NCI-H345 (cell line): ENCODE measurements at regions not wholly inside any gene's neighbourhood (a gene's known extent, or its start where the extent isn't known, plus 50 kb on each side); places are given as distances from the start of the nearest gene placed in this dataset.

Source experiments
- DNase-seq: peaks from one replicate; lab custom pipeline; 2025; lab: John Stamatoyannopoulos, UW

DNA sequence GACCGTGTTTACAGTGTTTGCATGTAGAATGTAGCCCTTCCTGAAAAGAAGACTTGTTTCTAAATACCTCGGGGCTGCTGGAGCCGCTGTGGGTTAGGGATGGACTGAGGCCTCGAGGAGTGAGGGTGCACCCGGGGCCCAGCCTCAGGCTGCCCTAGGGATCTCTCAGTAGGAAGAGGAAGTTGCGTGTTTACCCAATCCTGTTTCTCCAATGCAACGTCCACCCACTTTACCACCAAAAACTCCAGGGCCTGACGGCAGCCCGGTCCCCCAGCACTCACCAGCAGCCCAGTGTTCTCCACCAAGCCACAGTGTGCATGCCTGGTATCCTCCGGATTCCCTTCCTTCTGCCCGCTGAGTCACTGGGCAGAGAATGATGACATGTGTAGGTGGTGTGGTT, 255.8 kb downstream of the GLI2 start:
- no peak for DNase-seq

DNA sequence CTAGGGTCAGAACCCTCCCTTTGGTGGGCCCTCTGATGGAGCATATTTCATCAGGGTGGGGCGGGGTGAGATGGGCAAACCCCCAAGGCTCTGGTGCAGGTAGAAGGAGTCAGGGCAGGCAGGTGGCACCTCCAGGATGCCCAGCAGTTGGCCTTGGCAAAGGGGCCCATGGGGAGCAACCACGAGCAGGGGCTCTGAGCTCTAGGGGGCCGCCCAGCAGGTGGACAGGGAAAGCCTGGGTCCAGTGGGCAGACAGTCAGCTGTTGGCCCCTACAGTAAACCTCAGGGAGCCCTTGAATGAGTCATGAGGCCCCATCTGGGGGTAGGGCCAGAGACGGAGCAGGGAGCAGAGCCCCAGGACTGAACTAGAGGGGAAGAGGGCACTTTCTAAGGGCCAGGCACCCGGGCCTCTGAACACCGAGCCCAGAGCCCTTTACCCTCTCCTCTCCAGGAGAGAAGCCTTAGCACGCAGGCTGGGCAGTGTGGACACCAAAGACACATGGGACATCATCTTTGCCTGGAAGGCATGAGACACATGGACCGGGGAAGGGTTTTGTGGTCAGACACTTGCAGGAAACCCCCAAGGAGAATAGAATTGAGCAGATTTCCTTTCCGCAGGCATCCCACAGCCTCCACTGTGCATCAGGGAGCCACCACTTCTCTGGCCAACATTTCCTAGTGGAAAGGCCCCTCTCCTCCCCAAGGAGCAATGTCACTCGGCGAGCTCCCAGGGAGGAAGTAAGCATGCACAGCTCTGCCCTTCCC, 257.3 kb downstream of the GLI2 start:
- DNase-seq: no peak

DNA sequence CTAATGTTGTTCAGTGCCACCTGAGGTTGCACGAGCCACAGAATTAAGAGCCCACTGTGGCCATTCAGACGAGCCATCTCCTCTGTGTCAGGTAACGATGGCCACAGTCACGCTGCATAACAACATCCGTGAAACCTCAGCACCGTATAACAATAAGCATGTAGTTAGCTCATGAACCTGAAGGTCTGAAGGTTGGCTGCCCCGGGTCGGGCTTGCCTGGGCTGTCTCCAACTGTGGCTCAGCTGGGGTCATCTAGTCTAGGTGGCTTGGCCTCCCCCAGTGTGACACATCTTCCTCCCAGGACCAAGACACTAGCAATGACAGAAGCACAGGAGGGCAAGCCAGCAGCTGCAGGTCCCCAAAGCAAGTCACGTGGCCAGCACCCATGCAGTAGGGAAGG, 258.0 kb downstream of the GLI2 start:
- DNase-seq: no peak

DNA sequence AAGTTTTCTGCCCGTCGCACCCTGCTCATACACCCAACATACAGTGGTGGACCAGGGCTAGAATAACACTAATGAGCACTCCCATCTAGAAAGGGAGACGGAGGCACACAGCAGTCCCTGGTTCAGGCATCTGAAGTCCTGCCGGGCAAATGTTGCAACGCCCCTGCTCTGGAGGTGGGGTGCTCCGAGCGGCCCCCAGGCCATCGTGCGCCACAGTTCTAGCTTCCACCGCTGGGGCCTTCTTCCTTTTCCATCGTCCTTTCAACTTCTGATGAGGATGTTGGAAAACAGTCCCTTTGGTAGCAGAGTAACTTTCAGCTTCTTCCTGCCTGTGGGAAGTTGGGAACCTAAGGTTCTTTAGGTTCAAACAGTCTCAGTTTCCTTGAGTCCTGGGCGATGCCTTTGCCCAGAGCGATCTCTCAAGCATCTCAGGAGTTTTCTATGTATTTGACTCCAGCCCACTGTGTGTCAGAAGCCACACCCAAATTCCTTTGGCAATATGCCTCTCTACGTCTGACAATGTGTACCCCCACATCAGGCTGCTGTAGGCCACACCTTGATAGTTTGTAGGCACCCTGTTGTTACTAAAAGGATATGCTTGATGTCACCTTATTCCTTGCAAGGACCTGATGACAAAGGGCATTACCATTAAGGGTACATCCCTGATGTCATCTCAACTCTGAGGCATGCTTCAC, 258.8 kb downstream of the GLI2 start:
- DNase-seq: no peak

DNA sequence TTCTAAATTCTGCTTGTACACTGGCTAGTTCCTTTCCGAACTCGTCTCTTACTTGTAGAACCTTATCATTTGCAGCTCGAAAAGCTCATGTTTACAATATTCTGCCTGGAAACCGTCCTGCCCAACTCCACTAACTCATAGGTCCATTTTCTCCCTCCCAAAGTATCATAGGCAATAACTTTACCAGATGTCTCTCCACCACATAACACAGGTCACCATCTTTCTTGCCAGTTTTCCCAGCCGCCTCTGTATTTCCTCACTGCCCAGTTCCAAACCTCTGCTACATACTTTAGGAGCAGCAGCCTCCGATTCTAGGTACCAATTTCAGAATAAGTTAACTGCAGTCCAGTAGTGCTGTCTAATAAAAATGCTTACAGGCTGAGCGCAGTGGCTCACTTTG, 259.5 kb downstream of the GLI2 start:
- no peak for DNase-seq

DNA sequence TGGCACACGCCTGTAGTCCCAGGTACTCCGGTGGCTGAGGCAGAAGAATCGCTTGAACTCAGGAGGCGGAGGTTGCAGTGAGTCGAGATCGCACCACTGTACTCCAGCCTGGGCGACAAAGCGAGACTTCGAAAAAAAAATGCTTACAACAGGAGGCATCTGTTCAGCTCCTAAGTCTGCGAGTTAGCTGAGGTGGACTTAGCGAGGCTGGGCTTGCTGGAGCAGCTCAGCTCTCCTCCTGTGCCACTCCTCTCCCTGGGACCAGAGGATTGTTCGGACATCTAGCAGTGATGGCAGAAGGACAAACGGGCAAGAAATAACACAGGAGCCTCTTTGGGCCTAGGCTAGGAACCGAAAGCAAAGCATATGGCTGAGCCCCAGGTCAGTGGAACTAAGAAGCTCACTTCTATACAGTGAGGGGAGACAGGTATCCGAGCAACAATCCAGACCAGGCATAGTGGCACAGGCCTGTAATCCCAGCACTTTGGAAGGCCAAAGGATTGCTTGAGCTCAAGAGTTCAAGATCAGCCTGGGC, 260.1 kb downstream of the GLI2 start:
- no peak for DNase-seq

DNA sequence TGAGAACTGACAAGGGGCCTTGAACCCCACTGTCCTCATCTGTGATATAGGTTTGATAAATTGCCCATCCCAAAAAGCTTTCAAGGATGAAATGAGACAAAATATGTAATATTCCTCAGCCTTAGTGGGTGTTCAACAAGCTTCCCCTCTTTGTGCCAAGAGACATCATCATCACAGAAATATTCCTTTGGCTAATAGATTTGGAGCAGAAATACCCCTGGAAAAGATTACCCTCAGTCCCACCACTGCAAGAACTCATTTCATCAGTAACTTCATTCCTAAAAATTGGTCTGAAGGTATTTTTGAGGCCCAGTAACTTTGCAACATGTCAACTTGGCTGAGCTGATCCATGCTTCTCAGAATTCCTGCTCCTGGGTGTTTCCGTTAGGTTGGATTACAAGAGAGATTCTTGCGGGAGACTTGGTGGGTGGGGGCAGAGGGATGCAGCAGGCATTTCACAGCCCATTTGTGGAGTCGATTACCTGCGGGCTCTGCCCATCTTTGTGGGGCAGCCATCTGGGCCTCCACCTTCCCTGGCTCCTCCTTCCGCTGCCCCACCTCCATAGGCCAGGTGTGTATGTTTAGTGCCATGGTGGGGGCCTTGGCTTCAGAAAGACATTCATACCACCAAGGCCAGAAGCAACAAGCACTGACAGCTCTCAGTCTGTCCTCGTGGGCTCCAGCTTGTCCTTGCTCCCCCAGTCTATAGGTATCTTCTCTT, 263.9 kb downstream of the GLI2 start:
- DNase-seq: no peak

DNA sequence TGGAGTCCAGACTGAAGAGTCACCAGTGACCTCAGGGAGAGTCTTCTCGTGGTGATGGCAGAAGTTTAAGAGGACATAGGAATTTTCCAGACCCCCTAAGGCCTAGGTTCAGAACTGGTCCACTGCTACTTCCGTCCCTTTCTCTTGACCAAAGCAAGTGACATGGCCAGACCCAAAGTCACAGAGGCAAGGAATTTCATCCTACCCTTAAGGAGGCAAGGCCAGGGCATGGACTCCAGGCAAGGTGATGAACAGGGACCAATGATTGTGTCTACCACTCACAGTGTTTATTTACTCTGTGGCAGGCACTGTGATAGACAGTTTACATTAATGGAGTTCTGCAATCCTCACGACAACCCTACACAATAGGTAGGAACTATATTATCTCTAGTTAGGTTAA, 265.1 kb downstream of the GLI2 start:
- no peak for DNase-seq

DNA sequence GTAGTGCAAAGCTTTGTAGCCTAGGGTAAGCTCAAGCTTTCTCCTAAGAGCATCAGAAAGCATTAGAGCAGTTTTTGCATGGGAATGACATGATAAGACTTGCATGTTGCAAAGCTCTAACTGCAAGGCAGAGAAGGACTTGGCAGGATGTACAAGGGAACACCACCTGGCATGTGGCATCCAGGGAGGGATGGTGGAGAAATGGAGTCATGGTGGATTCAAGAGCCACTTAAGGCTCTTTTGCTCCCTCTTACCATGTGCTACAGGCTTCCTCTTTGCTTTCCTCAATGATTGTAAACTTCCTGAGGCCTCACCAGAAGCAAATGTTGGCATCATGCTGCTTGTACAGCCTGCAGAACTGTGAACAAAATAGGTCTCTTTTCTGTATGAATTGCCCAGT, 266.0 kb downstream of the GLI2 start:
- DNase-seq: no peak

DNA sequence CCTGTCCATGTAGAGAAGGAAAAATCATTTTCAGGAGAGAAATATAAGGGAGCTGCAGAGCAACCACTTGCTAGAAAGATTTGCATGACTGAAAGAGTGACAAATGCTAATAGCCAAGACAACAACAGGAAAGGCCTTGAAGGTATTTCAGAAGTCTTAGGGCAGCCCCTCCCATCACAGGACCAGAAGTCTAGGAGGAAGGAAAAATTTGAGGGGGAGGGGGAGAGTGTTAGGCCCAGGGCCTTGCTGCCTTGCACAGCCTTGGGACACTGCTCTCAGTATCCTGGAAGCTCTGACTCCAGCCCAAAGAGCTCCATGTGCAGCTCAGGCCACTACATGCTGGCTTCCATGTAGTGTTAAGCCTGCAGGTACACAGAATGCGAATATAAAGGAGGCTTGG, 266.9 kb downstream of the GLI2 start:
- no peak for DNase-seq

DNA sequence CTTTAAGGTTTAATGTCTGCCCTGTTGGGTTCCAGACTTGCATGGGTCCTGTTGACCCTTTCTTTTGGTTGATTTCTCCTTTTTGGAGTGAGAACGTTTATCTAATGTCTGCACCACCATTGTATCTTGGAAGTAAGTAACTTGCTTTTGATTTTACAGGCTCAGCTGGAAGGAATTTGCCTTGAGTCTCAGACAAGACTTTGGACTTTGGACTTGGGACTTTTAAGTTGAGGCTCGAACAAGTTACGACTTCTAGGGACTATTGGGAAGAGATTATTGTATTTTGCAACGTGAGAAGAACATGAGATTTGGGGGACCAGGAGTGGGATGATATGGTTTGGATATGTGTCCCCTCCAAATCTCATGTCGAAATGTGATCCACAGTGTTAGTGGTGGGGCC, 267.7 kb downstream of the GLI2 start:
- DNase-seq: no peak

DNA sequence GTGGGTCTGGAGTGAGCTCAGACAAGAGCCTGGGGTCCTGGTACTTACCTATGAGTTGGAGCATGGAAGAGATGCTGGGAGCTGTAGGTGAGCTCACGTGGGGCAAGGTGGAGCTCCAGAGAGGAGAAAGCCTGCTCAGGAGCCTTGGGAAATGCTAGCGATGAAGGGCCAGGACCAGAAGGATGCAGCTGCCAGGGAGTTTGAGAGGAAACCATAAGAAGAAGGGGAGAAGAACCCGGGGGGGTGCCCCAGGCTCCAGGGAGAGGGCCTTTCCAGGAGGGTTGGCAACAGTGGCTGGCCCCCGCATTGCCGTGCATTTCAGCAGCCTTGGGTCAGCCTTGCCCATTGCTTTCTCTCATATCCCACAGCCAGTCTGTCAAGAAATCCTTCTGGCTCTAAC, 268.7 kb downstream of the GLI2 start:
- DNase-seq: no peak

DNA sequence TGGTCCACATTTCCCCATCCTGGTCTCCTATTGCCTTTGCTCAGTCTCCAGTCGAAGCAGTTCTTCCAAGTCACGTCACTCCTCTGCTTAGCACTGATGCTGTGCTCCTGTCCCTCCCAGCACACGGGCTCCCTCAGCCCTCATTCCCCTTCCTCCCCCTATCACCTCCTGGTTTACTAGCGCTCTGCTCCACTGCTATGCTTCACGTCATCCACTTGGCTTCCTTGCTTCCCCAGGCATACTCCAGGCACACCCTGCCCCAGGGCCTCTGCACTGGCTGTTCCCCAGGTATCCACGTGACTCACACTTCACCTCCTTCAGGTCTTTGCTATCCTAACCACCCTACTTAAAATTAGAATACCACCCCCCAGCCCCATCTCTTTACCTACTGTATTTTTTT, 269.3 kb downstream of the GLI2 start:
- DNase-seq: no peak

DNA sequence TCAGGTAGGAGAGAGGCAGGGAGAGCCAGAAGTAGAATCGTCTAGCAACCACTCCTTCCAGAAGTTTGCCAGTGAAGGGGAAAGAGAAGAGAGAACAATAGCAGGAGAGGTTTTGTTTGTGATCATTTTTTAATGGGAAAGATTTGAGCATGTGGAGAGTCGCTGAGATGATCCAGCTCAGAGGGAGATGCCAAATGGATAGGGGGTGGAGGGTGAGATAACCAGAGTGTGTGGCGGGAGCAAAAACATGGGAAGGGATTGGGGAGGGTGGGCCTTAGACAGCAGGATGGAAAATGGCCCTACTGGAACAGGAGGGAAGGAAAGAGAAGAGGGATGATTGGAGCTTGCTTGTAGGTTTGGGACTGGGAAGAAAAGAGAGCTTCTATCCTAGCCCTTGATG, 269.8 kb downstream of the GLI2 start:
- DNase-seq: no peak

DNA sequence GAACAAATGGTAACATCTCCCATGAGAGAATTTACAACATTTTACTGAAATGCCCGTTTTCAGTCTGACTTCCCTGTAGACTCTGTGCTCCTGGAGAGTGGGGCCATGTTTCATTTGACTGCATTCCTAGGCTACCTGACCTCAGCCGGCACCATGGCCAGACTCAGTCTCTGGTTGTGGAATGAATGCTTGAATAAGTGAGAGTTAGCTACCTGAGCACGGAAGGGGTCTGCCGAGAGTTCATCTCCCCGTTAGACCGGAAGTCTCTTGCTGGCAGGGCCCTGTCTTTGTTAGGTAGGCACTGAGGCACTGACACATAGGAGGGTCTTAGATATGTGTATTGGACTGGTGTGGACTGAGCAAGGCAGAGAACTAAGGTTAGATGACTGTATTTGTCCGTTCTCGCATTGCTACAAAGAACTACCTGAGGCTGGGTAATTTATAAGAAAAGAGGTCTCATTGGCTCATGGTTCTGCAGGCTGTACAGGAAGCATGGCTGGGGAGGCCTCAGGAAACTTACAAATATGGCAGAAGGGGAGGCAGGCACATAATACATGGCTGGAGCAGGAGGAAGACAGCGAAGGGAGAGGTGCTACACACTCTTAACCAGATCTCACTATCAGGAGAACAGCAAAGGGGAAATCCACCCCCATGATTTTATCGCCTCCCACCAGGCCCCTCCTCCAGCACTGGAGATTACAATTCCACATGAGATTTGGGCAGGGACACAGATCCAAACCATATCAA, 271.2 kb downstream of the GLI2 start:
- DNase-seq: no peak

DNA sequence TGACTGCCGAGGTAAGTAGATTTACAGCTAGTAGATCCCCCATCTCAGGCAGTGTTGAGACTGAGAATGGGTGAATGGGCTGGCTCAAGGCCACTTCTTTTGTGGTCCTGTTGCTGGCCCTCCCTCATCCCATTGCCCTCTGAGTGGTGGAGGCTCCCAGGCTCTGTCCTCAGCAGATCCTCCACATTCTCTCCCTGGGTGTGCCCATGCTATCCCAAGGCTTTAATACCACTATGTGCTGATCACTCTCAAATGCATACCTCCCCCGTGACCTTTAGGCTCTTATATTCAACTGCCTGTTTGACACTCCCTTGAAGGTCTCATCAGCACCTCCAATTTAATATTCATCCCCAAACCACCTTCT, 271.8 kb downstream of the GLI2 start:
- no peak for DNase-seq

DNA sequence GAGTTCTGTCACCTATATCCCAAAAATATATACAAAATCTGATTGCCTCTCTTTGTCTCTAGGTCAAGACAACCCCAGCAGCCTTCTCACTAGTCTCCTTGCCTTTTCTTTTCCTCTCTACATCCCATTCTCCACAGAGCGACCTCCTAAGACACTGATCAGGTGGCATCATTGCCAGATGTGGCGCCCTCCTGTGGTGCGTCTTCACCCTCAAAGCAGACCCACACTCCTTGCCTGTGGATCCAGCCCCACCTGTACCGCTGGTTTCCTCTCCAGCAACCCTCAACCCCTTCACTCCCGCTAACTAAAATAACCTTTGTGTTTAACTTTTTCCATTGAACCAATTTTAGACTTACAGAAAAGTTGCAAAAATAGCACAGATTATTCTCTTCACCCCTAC, 273.3 kb downstream of the GLI2 start:
- no peak for DNase-seq

DNA sequence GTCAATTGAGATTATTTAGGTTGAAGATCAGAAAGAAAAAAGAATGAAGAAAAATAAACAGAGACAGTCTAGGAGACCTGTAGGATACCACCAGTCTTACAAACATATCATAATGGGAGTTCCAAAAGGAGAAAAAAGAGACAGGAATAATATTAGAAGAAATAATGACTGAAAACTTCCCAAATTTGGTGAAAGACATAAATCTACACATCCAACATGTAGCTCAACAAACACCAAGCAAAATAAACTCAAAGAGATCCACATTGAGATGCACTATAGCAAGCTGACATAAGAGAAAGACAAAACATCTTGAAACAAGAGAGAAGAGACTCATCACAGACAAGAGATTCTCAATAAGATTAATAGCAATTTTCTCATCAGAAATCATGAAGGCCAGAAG, 274.0 kb downstream of the TFCP2L1 start:
- DNase-seq: no peak

DNA sequence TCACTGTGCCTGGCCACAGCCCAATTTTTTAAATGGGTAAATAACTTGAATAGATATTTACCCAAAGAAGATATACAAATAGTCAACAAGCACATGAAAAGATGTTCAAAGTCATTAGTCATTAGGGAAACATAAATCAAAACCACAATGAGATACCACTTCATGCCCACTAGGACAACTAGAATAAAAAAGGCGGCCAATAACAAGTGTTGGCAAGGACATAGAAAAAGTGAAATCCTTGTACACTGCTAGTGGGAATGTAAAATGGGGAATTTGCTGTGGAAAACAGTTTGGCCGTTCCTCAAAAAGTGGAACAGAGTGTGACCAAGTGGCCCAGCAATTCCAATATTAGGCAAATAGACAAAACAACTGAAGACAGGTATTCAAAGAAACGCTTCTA, 270.1 kb downstream of the TFCP2L1 start:
- DNase-seq: no peak

DNA sequence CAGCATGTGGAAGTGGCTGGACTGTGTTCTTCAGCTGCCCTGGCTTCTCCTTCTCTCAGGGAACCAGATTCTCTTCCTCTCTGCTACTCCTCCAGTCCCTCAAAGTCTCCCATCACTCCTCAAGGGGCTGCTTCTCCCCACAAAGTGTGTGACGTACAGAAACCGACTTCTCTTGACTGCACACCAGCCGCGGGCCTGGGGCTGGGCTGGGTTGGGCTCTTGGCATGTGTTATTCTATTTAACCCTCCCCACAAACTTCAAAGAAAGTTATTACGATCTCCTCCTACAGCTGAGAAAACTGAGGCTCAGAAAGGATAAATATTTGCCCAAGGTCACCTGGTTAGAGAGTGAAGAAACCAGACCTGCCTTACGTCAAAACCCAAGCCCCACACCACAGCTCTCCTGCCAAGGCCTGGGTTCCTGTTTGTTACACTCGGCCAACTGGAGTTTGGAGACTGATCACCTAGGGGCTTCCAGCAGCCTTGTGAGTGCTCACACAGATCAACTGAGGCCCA, 269.0 kb downstream of the TFCP2L1 start:
- DNase-seq: no peak

DNA sequence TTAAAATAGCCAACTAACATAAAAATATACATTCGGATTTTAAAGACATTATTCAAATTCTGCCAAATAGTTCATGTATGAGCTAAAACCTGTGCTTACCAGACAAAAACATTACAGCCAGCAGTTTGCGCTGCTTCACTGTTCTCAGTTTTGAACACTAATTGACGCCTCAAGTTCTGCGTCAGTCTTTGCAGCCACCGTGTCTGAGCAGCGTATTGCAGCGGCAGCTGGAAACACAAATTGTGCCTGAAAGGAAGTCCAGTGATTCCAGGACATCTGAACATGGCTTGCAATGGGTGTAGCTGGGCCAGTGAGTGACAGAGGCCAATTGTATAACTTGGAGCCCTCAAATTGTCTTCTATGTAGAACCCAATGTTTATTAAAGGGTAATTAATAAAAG, 267.6 kb downstream of the TFCP2L1 start:
- no peak for DNase-seq
